ENCODE measurements at regions not wholly inside any gene's neighbourhood (a gene's known extent, or its start where the extent isn't known, plus 50 kb on each side); places are given as distances from the start of the nearest gene placed in this dataset.

DNA sequence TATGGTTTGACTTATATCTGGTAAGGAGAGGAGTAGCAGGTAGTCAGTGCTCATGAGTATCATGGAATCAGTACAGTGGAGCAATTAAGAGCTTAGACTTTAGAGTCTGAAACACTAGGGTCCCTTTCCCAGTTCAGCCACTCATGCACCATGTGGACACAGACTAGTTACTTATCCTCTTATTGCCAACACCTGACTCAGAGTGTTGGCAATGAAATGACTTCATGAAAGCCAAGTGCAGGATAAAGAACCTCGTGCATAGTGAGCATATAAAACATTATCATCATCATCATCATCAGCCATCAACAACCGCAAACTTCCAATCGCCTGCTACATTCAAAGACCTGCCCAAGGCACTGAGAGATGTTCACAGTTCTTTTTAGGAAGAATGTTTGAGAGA lies 164.2 kb downstream of the FOXO1 start:
- TF ChIP-seq, protein P1, sequence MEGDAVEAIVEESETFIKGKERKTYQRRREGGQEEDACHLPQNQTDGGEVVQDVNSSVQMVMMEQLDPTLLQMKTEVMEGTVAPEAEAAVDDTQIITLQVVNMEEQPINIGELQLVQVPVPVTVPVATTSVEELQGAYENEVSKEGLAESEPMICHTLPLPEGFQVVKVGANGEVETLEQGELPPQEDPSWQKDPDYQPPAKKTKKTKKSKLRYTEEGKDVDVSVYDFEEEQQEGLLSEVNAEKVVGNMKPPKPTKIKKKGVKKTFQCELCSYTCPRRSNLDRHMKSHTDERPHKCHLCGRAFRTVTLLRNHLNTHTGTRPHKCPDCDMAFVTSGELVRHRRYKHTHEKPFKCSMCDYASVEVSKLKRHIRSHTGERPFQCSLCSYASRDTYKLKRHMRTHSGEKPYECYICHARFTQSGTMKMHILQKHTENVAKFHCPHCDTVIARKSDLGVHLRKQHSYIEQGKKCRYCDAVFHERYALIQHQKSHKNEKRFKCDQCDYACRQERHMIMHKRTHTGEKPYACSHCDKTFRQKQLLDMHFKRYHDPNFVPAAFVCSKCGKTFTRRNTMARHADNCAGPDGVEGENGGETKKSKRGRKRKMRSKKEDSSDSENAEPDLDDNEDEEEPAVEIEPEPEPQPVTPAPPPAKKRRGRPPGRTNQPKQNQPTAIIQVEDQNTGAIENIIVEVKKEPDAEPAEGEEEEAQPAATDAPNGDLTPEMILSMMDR (IDR thresholded peaks at IDR 0.05): no peak
- TF ChIP-seq POLR2A (IDR thresholded peaks at IDR 0.05): no peak
